Right lobe of liver (tissue), 6 donors: ENCODE measurements at regions not wholly inside any gene's neighbourhood (a gene's known extent, or its start where the extent isn't known, plus 50 kb on each side); places are given as distances from the start of the nearest gene placed in this dataset.

Experiments
- ATAC-seq, 4 donors: fragments of 200-7000 bp; cut with Tn5 transposase; one replicate each; pipeline ENCODE4 v1.9.1; 2020; ENCODE audit warnings: mild to moderate bottlenecking in 4 of 4, moderate library complexity in 4 of 4
- DNase-seq, 3 donors: peaks; one replicate each; pipeline ENCODE4 v3.0.0-alpha.2; 2020
- H3K27ac ChIP-seq, 3 donors: fragments of 200-600 bp; one replicate each; pipeline ENCODE4 v1.8.0; 2022
- H3K27me3 ChIP-seq, 2 donors: fragments of 200-600 bp; one replicate each; pipeline ENCODE4 v1.8.0; 2022
- H3K36me3 ChIP-seq, 4 donors: fragments of 200-600 bp; sonication (generic) in 1 of 4; one replicate each; pipeline versions ENCODE4 v1.5.1 to v1.8.0; 2017 to 2022; ENCODE audit warnings: control low read depth in 1 of 4
- H3K4me1 ChIP-seq, 4 donors: fragments of 200-600 bp; sonication (generic) in 1 of 4; one replicate each; pipeline versions ENCODE4 v1.5.1 to v1.8.0; 2017 to 2022; ENCODE audit warnings: control low read depth in 1 of 4
- H3K4me3 ChIP-seq, 3 donors: fragments of 200-600 bp; one replicate each; pipeline ENCODE4 v1.8.0; 2022
- H3K9me3 ChIP-seq, 4 donors: fragments of 200-600 bp; sonication (generic) in 1 of 4; one replicate each; pipeline versions ENCODE4 v1.5.1 to v1.8.0; 2017 to 2022; ENCODE audit warnings: control low read depth in 1 of 4
- POLR2A ChIP-seq: fragments of 450-650 bp; IDR thresholded peaks from one replicate; pipeline ENCODE4 v1.6.1; 2017; ENCODE audit warnings: antibody characterized with exemption, mild to moderate bottlenecking
- WGBS: methylation state at CpG from one replicate; pipeline ENCODE4 v1.1.6; 2018; ENCODE audit warnings: low coverage, low lambda C conversion rate; ENCODE audit not compliant: insufficient coverage; ENCODE audit errors: missing lambda C conversion rate; 5-methylcytosine and 5-hydroxymethylcytosine counted together
- intact Hi-C, 2 donors: fragments of 100-400 bp; cut with DNase I; formaldehyde crosslinking; loops; one replicate each; pipeline versions ENCODE4 v1.11.2 to v1.14.1; 2022
- TF ChIP-seq, protein P1 (sequence below), 4 donors: fragments of 200-600 bp in 3 of 4; fragments of 450-650 bp in 1 of 4; IDR thresholded peaks; one replicate each; pipeline versions ENCODE4 v1.5.1 to v1.8.0; 2016 to 2022; ENCODE audit warnings: antibody characterized with exemption in 4 of 4, mild to moderate bottlenecking in 2 of 4
- donor health status: DM: no; HTN: yes; CAD: no.
- donor health status: DM: no; HTN: no; CAD: no.
- donor health status: DM: no; HTN: no; CAD: no.
- donor health status: DM: no; HTN: yes; CAD: no.
- donor health status: DM: no; HTN: yes; CAD: no.

- ATAC-seq (no peak), DNase-seq (no peak)
- intact Hi-C loops = no loop called here
- 60% methylated on average over 7 of the region's 7 CpGs for WGBS
- no peak overlapping the region for H3K27ac ChIP-seq
- H3K36me3 ChIP-seq = no peaks in the 10 kb centered on the region
- no peak overlapping the region for H3K4me3 ChIP-seq
- no peaks in the 10 kb centered on the region for H3K27me3 ChIP-seq
- no peak for TF ChIP-seq POLR2A
- TF ChIP-seq, protein P1, sequence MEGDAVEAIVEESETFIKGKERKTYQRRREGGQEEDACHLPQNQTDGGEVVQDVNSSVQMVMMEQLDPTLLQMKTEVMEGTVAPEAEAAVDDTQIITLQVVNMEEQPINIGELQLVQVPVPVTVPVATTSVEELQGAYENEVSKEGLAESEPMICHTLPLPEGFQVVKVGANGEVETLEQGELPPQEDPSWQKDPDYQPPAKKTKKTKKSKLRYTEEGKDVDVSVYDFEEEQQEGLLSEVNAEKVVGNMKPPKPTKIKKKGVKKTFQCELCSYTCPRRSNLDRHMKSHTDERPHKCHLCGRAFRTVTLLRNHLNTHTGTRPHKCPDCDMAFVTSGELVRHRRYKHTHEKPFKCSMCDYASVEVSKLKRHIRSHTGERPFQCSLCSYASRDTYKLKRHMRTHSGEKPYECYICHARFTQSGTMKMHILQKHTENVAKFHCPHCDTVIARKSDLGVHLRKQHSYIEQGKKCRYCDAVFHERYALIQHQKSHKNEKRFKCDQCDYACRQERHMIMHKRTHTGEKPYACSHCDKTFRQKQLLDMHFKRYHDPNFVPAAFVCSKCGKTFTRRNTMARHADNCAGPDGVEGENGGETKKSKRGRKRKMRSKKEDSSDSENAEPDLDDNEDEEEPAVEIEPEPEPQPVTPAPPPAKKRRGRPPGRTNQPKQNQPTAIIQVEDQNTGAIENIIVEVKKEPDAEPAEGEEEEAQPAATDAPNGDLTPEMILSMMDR (IDR thresholded peaks at IDR 0.05) = no peak
- no peaks in the 10 kb centered on the region for H3K4me1 ChIP-seq
- no peaks in the 10 kb centered on the region for H3K9me3 ChIP-seq
Observed at GRCh38 chr1:112058815-112059450, 69.5 kb upstream of the KCND3 start.

DNA sequence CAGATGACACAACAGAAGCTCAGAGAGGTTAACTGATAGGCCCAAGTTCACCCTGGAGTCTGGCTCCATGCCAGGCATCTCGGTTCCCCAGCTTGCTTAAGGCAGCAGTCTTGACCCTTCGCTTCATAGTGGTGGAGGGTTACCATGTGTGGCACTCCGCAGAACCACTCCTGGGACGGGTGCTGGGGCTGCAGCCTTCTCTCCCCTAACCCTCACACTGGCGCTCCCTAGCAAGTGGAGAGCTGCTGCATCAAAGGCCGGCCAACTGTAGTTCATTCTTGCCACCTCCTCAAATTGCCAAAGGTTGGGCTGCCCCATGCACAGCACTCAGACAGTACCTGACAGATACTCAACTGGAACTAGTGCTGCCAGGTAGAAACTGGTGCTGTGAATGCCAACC is 70.2 kb upstream of the KCND3 start:
- ATAC-seq = no peak

GRCh38 chr1:112060261-112060660 is 70.8 kb upstream of the KCND3 start:
- 36% methylated on average over 1 of the region's 1 CpG for WGBS

More for the DNA sequence above, 70.2 kb upstream of the KCND3 start:
- Histone ChIP-seq H3K4me1 (no peaks in the 10 kb centered on the region), H3K27ac (no peak overlapping the region), H3K36me3 (no peaks in the 10 kb centered on the region), H3K4me3 (no peak overlapping the region), H3K27me3 (no peaks in the 10 kb centered on the region), H3K9me3 (no peaks in the 10 kb centered on the region)
- no peak for DNase-seq
- intact Hi-C loops = no loop called here
- TF ChIP-seq POLR2A = no peak
- TF ChIP-seq, protein P1 (IDR thresholded peaks at IDR 0.05) = no peak
- WGBS = no CpG with 5 or more reads among the region's 6 CpGs

DNA sequence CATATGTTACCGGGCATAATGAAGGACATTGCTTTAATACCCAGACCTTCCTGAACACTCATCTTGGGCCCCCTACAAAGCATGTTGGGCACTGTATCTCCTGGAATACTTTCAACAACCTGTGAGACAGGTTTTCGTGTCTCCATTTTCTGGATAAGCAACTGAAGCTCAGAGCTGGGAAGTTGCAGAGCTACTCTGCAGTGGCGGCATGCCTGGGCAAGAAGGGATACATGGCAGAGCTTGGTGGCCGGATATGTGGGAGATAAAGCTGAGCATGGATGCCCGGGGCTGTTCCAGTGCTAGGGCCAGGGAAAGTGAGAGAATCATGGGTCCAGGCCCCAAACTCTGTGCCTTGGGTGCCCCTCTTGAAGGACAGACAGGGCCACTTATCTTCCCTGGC is 71.6 kb upstream of the KCND3 start:
- H3K27ac ChIP-seq = no peak overlapping the region
- H3K36me3 ChIP-seq = no peaks in the 10 kb centered on the region
- H3K4me1 ChIP-seq = no peaks in the 10 kb centered on the region
- DNase-seq (no peak), ATAC-seq (no peak)
- H3K4me3 ChIP-seq = no peak overlapping the region
- H3K9me3 ChIP-seq = no peaks in the 10 kb centered on the region
- intact Hi-C loops = no loop called here
- no peak for TF ChIP-seq POLR2A
- TF ChIP-seq, protein P1 (IDR thresholded peaks at IDR 0.05) = no peak
- H3K27me3 ChIP-seq = no peaks in the 10 kb centered on the region
- 100% methylated on average over 1 of the region's 5 CpGs for WGBS

More at GRCh38 chr1:112060261-112060660, 70.8 kb upstream of the KCND3 start:
- TF ChIP-seq, protein P1 (IDR thresholded peaks at IDR 0.05) = no peak
- TF ChIP-seq POLR2A = no peak
- Histone ChIP-seq H3K27me3 (no peaks in the 10 kb centered on the region), H3K4me1 (no peaks in the 10 kb centered on the region), H3K27ac (no peak overlapping the region), H3K36me3 (no peaks in the 10 kb centered on the region), H3K9me3 (no peaks in the 10 kb centered on the region), H3K4me3 (no peak overlapping the region)
- no peak for ATAC-seq
- no peak for DNase-seq
- intact Hi-C loops = no loop called here
